ENCODE measurements at regions not wholly inside any gene's neighbourhood (a gene's known extent, or its start where the extent isn't known, plus 50 kb on each side); places are given as distances from the start of the nearest gene placed in this dataset.

DNA sequence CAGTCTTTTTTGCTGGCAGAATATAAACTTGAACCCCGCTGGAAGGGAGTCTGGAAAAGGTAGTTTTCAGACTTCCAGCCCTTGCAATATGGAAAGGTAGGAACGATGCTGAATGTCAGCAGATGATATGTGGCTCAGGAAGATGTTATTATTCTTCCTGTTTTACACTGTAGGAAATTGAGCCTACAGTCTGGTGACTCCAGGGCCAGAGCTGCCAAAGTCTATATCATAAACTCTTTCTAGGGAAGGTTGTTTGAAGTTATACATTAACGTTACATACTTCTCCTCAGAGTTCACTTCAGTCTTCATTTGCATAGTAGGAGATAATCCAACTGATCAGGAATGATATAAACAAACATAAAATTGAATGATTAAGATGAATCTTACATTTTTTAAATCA lies 141.3 kb downstream of the FAT4 start:
- TF ChIP-seq, protein P1, sequence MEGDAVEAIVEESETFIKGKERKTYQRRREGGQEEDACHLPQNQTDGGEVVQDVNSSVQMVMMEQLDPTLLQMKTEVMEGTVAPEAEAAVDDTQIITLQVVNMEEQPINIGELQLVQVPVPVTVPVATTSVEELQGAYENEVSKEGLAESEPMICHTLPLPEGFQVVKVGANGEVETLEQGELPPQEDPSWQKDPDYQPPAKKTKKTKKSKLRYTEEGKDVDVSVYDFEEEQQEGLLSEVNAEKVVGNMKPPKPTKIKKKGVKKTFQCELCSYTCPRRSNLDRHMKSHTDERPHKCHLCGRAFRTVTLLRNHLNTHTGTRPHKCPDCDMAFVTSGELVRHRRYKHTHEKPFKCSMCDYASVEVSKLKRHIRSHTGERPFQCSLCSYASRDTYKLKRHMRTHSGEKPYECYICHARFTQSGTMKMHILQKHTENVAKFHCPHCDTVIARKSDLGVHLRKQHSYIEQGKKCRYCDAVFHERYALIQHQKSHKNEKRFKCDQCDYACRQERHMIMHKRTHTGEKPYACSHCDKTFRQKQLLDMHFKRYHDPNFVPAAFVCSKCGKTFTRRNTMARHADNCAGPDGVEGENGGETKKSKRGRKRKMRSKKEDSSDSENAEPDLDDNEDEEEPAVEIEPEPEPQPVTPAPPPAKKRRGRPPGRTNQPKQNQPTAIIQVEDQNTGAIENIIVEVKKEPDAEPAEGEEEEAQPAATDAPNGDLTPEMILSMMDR (IDR thresholded peaks at IDR 0.05) = no peak
- TF ChIP-seq POLR2A (IDR thresholded peaks at IDR 0.05) = no peak
